ENCODE measurements at regions not wholly inside any gene's neighbourhood (a gene's known extent, or its start where the extent isn't known, plus 50 kb on each side); places are given as distances from the start of the nearest gene placed in this dataset.
"Not testable (repeated sequence)": the region's sequence is repeated elsewhere in the genome, so short reads cannot be mapped to it uniquely, and the experiment has no call there.

GRCh38 chr21:20451046-20451445 lies 547.2 kb upstream of the NCAM2 start:
- DNase-seq: no peak

- no peak for DNase-seq
Measured at GRCh38 chr21:20452935-20453334, 545.3 kb upstream of the NCAM2 start.

- DNase-seq: no peak
Measured at GRCh38 chr21:20459838-20460237, 538.4 kb upstream of the NCAM2 start.

- no peak for DNase-seq
Measured at GRCh38 chr21:20463362-20463761, 534.8 kb upstream of the NCAM2 start.

GRCh38 chr21:20469361-20469760 lies 528.8 kb upstream of the NCAM2 start:
- no peak for DNase-seq

- DNase-seq: no peak
Measured at GRCh38 chr21:20486303-20486702, 511.9 kb upstream of the NCAM2 start.

GRCh38 chr21:20502915-20503314 lies 495.3 kb upstream of the NCAM2 start:
- not testable (repeated sequence) for DNase-seq

- no peak for DNase-seq
Measured at GRCh38 chr21:20507783-20508182, 490.4 kb upstream of the NCAM2 start.

GRCh38 chr21:20511216-20511880 lies 486.9 kb upstream of the NCAM2 start:
- DNase-seq: no peak

- DNase-seq: no peak
Measured at GRCh38 chr21:20515446-20515845, 482.8 kb upstream of the NCAM2 start.

GRCh38 chr21:20519076-20519475 lies 479.1 kb upstream of the NCAM2 start:
- DNase-seq: no peak

- no peak for DNase-seq
Measured at GRCh38 chr21:20522611-20523010, 475.6 kb upstream of the NCAM2 start.

- no peak for DNase-seq
Measured at GRCh38 chr21:20523191-20523590, 475.0 kb upstream of the NCAM2 start.

- no peak for DNase-seq
Measured at GRCh38 chr21:20527731-20528460, 470.3 kb upstream of the NCAM2 start.

- DNase-seq: no peak
Measured at GRCh38 chr21:20537130-20537529, 461.1 kb upstream of the NCAM2 start.

GRCh38 chr21:20538039-20538658 lies 460.1 kb upstream of the NCAM2 start:
- no peak for DNase-seq

- DNase-seq: no peak
Measured at GRCh38 chr21:20545454-20545853, 452.8 kb upstream of the NCAM2 start.

GRCh38 chr21:20551939-20552338 lies 446.3 kb upstream of the NCAM2 start:
- no peak for DNase-seq

GRCh38 chr21:20554785-20555184 lies 443.4 kb upstream of the NCAM2 start:
- no peak for DNase-seq

GRCh38 chr21:20570824-20571232 lies 427.4 kb upstream of the NCAM2 start:
- DNase-seq: no peak

GRCh38 chr21:20572582-20572981 lies 425.6 kb upstream of the NCAM2 start:
- no peak for DNase-seq

GRCh38 chr21:20581361-20581760 lies 416.8 kb upstream of the NCAM2 start:
- DNase-seq: no peak

GRCh38 chr21:20591284-20591683 lies 406.9 kb upstream of the NCAM2 start:
- no peak for DNase-seq

GRCh38 chr21:20592463-20592862 lies 405.7 kb upstream of the NCAM2 start:
- no peak for DNase-seq

Data from activated CD8-positive, alpha-beta memory T cell treated with anti-CD3 and anti-CD28 coated beads for 24 hours (primary cell).